NCI-H460 (cell line): ENCODE measurements at regions not wholly inside any gene's neighbourhood (a gene's known extent, or its start where the extent isn't known, plus 50 kb on each side); places are given as distances from the start of the nearest gene placed in this dataset.
"Not testable (repeated sequence)": the region's sequence is repeated elsewhere in the genome, so short reads cannot be mapped to it uniquely, and the experiment has no call there.

Experiments
- DNase-seq: peaks from one replicate; pipeline ENCODE4 v3.0.0-alpha.2; 2016; ENCODE audit warnings: low read depth; ENCODE audit errors: extremely low read depth

DNA sequence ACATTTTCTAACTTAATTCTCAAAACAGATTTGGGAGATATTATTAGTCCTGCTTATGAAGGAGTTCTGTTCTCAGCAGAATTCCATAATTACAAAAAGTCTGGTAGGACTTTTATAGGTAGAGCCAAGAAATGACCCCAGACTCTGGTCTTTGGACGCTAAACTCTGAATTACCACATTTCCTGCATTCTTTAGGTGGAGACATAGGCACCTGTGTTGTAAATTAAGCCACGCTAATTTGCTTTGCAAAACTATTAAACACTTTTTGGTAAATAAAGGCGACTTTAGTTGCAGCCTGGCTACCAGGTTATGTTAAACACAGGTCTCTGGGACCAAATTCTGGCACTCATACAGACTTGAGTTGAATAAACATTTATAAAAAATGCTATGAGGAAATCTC lies 77.7 kb downstream of the C9orf152 start:
- no peak for DNase-seq

DNA sequence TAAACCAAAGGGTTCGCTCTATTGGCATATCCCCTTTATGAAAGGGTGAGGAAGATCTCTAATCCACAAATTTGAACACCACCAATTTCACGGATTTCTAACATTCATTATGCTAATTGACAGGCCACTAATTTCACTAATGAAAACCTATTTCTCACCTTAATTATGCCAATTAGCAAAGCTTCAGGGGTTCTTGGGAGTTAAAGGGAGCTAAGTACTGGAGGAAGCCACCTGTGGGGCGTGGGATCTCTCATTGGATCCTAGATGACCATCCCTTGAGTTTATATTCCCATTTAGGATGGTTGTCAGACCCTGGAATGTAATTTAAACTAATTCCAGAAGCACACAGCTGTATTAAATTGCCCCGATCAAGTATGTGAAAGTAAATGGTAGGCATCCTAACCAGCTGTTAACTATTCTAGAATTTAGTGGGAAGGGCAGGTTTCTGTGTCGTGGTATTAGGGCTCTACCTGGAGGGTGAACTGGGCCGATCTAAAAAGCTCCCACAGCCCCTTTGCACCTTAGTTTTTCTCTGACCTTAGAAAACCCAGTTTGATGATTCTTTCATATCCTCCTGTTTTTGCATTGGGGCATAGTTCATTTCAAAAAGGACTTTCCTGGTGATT lies 77.1 kb downstream of the C9orf152 start:
- no peak for DNase-seq

DNA sequence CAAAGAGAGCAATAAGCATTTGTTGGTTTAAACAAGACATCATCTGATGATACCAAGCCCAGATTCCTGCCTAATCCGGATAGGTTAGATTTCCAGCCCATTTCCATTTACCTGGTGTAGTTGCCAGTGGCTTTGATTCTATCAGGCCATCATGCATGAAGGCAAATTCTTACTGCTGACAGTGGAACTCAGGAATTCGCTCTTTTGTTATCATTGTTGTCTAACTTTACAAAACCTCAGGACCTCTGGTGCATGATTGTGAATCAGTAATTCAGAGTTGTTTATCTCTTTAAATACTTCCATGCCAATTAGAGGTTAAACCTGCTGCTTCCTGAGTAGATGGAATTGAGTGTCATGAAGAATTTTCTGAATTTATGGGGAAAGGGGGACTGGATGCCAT lies 76.5 kb downstream of the C9orf152 start:
- DNase-seq = no peak

DNA sequence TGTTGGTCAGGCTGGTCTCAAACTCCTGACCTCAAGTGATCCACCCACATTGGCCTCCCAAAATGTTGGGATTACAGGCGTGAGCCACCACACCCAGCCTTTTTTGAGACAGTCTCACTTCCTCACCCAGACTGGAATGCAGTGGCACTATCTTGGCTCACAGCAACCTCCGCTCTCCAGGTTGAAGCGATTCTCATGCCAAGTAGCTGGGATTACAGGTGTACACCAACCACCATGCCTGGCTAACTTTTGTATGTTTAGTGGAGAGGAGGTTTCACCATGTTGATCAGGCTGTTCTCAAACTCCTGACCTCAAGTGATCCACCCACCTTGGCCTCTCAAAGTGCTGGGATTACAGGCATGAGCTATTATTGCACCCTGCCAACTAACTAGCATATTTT lies 75.4 kb downstream of the C9orf152 start:
- DNase-seq = not testable (repeated sequence)

DNA sequence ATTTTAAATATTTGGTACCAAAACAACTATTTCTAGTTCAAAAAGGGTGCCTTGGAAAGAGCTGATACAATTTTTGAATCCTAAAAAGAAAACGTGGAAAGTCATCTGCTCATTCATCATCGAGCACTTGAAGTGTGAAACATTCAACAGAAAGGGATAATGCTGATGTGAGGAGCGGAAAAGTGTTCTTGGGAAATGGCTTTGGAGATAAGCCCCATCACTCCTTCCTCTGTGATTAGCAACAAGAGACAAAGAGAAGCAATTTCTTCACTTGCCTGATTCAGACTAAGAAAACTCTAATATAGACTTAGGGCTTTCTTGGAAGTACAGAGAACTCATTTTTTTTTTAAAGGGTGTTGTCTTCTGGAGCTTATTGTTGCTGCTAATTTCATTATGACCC lies 74.9 kb downstream of the C9orf152 start:
- DNase-seq = no peak

DNA sequence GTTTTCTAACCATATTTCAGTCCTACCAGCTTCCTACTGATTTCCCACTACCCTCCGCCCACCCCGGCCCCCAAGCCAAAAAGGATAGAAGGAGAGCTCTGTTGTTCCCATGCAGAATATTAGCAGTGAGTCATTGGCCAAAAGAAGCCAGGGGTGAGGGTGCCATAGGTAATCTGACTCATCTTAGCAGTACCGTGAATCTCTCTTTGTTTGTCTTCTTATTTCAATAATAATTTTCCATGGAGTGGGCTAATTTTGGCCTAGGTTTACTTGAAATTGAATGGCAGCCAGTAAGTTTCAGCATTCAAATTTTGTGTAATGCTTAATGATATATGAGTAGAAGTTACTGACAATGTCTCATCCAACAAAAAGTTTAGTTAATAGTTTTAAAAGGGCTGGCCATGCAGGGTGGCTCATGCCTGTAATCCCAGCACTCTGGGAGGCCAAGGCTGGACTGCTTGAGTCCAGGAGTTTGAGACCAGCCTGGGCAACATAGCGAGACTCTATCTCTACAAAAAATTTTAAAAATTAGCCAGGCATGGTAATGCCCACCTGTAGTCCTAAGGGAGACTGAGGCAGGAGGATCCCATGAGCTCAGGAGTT lies 74.2 kb downstream of the C9orf152 start:
- DNase-seq = no peak

DNA sequence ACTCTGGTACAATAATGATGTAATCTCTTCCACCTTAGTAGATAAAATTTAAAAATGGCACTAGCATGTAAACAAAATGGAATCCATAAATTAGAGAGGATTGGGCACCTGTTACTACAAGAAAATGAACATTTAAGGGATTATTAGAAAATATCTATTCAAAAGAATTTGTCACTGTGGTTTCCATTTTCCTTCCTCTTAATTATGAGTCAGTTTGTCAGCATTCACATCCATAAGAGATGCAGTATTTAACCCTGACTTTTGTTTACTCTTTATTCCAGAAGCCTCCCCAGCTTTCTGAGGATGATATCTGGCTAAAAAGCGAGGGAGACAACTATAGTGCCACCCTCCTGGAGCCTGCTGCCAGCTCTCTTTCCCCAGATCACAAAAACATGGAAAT lies 72.1 kb downstream of the C9orf152 start:
- no peak for DNase-seq

DNA sequence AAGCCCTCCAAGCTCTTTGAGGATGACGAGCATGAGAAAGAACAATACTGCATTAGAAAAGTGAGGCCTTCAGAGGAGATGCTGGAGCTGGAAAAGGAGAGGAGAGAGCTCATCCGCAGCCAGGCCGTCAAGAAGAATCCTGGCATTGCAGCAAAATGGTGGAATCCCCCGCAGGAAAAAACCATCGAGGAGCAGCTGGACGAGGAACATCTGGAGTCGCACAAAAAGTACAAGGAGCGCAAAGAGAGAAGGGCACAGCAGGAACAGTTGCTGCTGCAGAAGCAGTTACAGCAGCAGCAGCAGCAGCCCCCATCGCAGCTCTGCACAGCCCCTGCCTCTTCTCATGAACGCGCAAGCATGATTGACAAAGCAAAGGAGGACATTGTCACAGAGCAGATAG lies 71.2 kb downstream of the C9orf152 start:
- DNase-seq = no peak

DNA sequence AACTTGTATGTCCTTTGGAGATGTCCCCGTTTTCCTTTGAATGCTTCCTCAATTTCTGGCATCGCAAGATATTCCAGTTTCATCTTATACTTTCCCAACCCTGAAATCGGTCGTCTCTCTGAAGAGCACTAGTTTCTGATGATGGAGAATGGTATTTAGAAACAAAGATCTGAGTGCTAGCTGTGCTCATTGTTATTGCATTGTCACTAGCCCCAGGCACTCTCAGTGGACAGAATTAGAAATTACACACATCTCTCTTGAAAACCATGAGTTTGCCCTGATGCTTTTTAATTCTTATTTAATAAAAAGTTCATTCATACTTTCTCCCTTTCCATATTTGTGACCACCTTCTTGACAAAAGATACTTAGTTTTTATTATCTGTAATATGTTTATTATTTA lies 67.7 kb downstream of the C9orf152 start:
- no peak for DNase-seq

DNA sequence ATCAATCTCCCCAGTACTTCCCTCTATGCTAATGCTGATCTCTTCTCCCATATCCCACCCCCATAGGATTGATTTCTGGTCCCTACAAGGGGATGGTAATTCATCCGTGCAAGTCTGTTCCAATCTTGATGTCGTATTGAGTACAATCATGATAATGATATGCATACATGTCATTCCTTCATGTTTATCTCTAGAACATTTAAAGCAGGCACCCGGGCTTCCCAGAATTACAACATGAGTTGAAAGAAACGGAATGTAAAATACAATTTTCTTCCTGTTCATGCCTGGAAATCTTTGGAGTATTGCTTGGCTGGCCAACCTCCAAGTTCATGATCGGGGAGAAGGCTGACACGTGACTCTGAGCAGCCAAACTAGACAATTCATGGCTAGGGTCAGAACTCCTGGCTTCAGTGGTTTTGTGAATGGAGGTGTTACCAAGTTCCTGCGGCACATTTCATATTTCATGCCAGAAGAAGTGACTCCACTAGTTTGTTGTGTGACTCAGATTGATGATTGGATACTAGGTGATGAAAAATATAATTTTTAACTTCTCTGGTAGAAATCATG lies 66.6 kb downstream of the C9orf152 start:
- no peak for DNase-seq

DNA sequence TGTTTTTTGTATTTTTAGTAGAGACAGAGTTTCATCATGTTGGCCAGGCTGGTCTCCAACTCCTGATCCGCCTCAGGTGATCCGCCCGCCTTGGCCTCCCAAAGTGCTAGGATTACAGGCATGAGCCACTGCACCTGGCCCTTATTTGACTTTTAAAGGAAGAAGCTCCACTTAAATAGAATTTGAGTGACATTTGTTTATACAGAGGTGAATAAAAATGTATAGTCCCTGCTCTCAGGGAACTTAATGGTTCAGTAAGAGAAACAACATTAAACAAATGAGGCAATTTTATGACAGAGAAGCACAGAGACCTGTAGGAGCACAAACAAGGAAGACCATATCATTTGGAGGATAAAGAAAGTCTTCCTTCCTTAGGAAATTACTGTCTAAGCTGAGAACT lies 65.7 kb downstream of the C9orf152 start:
- DNase-seq = no peak

DNA sequence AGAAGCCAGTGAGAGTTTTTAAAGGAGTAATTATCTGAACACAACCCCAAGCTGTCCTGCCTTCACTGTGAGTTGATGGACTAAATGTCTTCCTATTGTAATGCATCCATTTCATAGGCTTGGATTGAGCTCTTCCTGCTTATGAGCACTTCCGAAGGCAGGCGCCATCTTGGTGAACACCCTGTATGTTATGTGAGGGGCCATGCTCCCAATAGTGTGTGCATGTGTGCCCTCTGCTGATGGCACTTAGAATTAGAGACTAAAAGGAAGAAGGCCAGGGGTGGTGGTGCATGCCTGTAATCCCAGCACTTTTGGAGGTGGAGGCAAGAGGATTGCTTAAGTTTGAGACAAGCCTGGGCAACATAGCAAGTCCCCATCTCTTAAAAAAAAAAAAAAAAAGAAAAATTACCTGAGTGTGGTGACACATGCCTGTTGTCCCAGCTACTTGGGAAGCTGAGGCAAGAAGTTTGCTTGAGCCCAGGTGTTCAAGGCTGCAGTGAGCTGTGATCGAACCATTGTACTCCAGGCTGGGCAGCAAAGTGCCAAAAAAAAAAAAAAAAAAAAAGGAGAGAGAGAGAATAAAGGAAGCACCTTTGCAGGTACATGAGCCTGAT lies 65.0 kb downstream of the C9orf152 start:
- peak; percentile 8 for DNase-seq

DNA sequence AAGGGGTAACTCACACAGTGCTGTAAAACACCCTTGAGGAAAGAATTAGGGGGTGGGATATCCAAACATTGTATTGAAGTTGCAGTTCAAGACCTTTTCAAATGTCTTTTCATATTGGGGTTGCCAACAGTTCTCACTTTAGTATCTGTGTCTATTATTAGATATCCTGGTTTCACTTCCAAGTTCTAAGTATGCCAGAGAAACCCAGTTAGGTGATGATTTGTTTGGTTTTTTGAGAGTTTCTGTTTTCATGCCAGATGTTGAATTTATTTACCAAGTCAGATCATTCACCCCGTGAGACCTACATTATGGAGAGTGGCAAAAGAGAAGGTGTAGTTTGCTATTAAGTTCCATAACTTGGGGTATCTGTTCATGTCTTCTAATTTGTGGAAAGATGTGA lies 64.5 kb downstream of the C9orf152 start:
- no peak for DNase-seq

DNA sequence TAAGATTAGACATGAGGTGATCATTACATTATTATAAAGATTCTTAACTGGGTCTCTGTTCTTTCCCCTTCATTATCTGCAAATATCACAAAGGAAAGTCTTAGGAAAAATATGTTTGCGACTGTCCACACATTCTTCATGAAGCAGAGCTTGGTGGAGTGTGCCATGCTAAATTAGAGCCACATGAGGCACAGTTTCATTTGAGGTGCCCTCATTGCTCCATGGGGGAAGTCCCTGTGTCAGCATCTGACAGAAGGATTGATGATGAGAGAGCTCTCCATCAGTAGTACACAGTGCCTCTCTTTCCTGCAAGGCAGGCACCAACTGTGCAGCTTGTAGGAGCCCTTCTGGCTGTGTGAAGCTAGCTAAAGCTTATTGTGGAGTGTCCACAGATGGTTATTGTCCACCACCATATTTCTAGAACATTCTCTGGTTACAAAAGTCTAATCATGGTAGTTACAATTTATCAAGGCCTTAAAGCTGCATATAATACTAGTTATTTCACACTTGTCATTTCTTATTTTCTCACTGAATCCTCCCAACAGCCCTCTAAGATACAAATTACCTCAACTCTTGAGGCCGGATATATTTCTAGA lies 63.9 kb downstream of the C9orf152 start:
- DNase-seq = no peak

DNA sequence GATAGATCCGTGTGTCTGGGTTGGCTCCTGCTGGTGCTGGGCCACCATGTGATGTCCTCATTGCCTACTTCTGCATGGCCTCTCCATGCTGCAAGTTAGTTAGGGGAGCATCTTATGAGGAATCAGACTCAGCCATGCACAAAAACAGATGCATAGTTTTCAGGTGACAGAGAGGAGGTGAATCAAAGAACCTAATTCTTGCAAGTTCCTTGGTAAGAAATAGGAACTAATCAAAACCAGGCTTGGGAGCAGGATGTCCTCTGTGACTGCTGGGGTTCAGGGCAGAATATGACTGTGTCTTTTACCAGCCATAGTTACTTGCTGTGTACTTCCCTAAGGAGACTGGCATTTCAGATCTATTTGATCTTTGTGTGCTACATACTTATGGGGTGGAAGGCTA lies 61.6 kb downstream of the C9orf152 start:
- no peak for DNase-seq

DNA sequence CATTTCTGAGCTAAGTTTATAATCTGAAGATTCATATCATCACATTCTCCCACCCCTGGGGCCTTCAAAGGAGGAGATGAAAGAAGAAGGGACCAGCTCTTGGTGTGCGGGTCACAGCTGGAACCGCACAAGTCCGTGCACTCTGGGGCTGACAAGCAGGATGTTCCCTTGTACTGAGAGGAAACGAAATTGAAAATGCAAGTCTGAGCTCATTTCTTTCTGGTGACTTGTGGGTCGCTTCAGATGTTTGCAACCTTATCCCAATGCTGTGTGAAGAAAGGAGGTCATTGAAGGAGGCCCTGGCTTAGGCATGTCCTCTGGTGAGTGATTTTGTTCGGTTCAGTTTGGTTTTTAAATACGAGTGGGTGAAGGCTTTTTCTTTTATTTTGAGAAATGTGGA lies 59.6 kb downstream of the C9orf152 start:
- no peak for DNase-seq

DNA sequence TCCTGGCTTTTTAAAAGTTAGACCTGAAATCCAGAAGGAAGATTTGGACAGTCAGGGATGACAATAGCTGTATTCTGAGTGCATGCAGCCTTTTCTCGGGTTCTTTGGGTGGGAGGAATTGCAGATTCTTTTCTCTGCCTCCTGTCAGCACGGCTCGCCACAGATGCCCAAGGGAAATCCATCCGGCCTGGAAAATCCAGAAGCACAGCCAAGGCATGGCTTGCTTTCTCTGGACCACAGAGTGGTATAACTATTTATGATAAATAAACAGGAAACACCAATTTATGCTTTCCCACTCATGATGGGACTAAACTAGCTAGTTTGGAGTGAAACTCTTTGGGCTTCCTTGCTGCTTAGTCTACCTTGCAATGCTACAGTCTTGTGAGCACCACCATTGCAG lies 59.1 kb downstream of the C9orf152 start:
- DNase-seq = no peak
